PC-3 (cell line): ENCODE measurements at regions not wholly inside any gene's neighbourhood (a gene's known extent, or its start where the extent isn't known, plus 50 kb on each side); places are given as distances from the start of the nearest gene placed in this dataset.

ENCODE experiments used
- EZH2phosphoT487 ChIP-seq: fragments of 300-600 bp; sonication (generic); IDR thresholded peaks from 2 replicates; pipeline ENCODE4 v1.6.1; 2018; ENCODE audit warnings: mild to moderate bottlenecking, antibody characterized with exemption, low read length, borderline replicate concordance
- TF ChIP-seq, protein P1 (sequence below): fragments of 300-600 bp; sonication (generic); conservative IDR thresholded peaks from 2 replicates; pipeline ENCODE4 v1.5.1; 2017; ENCODE audit warnings: antibody characterized with exemption, low read depth, mild to moderate bottlenecking, low read length

DNA sequence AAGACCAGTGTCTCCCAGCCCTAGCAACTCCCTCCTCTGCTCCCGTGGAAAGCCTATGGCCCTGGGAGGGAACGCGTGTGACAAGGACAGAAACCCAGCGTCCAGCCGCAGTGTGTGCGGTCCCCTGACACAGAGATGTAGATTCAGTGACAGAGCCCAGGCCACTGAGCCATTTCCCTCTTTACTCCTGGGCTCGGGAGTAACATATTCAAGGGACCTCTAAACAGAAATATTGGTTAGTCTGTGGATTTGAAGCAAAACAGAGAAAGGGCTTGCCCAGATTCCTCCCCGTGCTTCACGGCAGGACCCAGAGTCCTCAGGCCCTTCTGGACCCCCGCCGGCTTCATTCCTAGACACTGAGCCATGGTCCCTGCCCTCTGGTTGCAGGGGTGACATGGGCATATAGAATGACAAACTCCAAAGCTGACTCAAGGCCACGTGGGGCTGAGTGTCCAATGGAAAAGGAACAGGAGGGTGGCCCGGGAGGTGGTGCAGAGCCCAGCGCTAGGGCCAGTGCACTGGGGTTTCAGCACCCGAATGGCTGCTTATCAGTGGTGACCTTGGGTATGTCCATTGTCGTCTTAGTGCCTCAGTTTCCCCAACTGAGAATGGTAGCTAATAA lies 248.2 kb downstream of the QKI start:
- TF ChIP-seq, protein P1, sequence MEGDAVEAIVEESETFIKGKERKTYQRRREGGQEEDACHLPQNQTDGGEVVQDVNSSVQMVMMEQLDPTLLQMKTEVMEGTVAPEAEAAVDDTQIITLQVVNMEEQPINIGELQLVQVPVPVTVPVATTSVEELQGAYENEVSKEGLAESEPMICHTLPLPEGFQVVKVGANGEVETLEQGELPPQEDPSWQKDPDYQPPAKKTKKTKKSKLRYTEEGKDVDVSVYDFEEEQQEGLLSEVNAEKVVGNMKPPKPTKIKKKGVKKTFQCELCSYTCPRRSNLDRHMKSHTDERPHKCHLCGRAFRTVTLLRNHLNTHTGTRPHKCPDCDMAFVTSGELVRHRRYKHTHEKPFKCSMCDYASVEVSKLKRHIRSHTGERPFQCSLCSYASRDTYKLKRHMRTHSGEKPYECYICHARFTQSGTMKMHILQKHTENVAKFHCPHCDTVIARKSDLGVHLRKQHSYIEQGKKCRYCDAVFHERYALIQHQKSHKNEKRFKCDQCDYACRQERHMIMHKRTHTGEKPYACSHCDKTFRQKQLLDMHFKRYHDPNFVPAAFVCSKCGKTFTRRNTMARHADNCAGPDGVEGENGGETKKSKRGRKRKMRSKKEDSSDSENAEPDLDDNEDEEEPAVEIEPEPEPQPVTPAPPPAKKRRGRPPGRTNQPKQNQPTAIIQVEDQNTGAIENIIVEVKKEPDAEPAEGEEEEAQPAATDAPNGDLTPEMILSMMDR = no peak
- TF ChIP-seq EZH2phosphoT487 = no peak
